ENCODE measurements at regions not wholly inside any gene's neighbourhood (a gene's known extent, or its start where the extent isn't known, plus 50 kb on each side); places are given as distances from the start of the nearest gene placed in this dataset.

DNA sequence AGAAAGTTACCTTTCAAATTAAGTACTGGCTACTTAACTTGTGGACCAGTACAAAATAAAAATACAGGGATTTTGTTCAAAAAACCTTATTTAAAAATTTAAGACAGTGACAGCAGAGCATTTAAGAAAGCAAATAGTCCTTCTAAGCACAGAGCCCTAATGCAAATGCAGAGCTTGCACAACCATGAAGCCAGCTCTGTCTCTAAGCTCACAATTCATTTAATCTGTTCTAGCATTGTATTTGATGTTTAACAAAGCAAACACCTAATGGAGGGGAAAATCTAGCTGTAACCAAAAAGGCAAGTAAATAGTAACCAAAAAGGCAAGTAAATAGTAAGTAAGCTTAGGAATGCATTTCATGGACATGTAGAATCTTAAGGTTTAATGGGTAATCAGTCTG lies 138.7 kb upstream of the GHR start:
- no peak overlapping the region for H3K27ac ChIP-seq
- intact Hi-C loops (cut with DNase I): no loop called here
- H3K27me3 ChIP-seq: no peaks in the 10 kb centered on the region
- no peaks in the 10 kb centered on the region for H3K36me3 ChIP-seq (replicated peaks in 1 of 2)
- H3K4me3 ChIP-seq: no peak overlapping the region
- no peak for TF ChIP-seq POLR2A (IDR thresholded peaks at IDR 0.05)
- TF ChIP-seq, protein P1, sequence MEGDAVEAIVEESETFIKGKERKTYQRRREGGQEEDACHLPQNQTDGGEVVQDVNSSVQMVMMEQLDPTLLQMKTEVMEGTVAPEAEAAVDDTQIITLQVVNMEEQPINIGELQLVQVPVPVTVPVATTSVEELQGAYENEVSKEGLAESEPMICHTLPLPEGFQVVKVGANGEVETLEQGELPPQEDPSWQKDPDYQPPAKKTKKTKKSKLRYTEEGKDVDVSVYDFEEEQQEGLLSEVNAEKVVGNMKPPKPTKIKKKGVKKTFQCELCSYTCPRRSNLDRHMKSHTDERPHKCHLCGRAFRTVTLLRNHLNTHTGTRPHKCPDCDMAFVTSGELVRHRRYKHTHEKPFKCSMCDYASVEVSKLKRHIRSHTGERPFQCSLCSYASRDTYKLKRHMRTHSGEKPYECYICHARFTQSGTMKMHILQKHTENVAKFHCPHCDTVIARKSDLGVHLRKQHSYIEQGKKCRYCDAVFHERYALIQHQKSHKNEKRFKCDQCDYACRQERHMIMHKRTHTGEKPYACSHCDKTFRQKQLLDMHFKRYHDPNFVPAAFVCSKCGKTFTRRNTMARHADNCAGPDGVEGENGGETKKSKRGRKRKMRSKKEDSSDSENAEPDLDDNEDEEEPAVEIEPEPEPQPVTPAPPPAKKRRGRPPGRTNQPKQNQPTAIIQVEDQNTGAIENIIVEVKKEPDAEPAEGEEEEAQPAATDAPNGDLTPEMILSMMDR (IDR thresholded peaks at IDR 0.05): no peak
- H3K4me1 ChIP-seq (replicated peaks in 1 of 2): no peaks in the 10 kb centered on the region
- no peak for DNase-seq
- H3K9me3 ChIP-seq (replicated peaks in 1 of 3): no peaks in the 10 kb centered on the region

DNA sequence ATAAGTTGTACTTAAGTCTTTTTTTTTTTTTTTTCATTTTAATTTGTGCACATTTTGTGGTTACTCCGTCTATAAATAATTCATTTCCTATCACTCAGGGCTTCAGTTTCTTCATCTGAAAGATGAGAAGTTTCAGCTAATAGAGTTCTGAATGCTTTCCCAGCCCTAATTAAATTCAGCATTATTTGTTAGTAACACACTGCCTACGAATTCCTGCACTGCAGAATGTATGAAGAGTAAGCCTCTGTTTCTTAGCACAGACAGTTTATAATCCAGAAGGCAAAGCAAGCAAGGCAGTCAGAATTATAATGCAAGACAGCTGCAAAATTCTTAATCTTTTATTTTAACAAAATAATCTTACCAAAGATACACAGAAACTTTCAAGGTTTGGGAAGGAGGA lies 138.0 kb upstream of the GHR start:
- intact Hi-C loops (cut with DNase I): no loop called here
- WGBS, 4 donors: 52 to 68% (median 53%) methylated on average over 2 of the region's 2 CpGs
- no peaks in the 10 kb centered on the region for H3K4me1 ChIP-seq (replicated peaks in 1 of 2)
- no peaks in the 10 kb centered on the region for H3K36me3 ChIP-seq (replicated peaks in 1 of 2)
- no peak overlapping the region for H3K27ac ChIP-seq
- no peaks in the 10 kb centered on the region for H3K9me3 ChIP-seq (replicated peaks in 1 of 3)
- TF ChIP-seq, protein P1 (IDR thresholded peaks at IDR 0.05): no peak
- TF ChIP-seq POLR2A (IDR thresholded peaks at IDR 0.05): no peak
- H3K4me3 ChIP-seq: no peak overlapping the region
- no peaks in the 10 kb centered on the region for H3K27me3 ChIP-seq
- no peak for DNase-seq

DNA sequence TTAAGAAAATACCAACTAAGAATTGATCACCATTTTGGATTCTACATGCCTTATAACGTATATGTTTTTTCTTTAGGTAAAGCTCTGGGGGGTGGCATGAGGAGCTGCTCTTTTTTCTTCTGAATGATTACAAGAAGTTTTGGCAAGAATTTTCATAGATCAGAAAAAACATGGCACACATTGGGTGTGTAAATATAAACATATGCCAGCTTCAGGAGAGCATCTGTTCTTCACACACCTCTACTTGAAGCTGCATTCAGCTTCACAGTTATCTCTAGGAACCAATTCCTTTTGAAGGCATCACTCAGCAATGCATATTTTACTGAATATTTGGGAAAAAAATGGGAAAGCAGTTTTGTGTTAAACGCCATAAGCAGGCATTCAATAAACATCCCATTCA lies 122.7 kb upstream of the GHR start:
- intact Hi-C loops (cut with DNase I): no loop called here
- TF ChIP-seq, protein P1 (IDR thresholded peaks at IDR 0.05): no peak
- no peak for TF ChIP-seq POLR2A (IDR thresholded peaks at IDR 0.05)
- no peak overlapping the region for H3K4me3 ChIP-seq
- H3K4me1 ChIP-seq (replicated peaks in 1 of 2): no peaks in the 10 kb centered on the region
- DNase-seq: no peak
- no peaks in the 10 kb centered on the region for H3K36me3 ChIP-seq (replicated peaks in 1 of 2)
- no peaks in the 10 kb centered on the region for H3K9me3 ChIP-seq (replicated peaks in 1 of 3)
- 83 to 91% (median 87%) methylated on average over 2 of the region's 2 CpGs for WGBS, 4 donors
- no peaks in the 10 kb centered on the region for H3K27me3 ChIP-seq
- no peak overlapping the region for H3K27ac ChIP-seq

DNA sequence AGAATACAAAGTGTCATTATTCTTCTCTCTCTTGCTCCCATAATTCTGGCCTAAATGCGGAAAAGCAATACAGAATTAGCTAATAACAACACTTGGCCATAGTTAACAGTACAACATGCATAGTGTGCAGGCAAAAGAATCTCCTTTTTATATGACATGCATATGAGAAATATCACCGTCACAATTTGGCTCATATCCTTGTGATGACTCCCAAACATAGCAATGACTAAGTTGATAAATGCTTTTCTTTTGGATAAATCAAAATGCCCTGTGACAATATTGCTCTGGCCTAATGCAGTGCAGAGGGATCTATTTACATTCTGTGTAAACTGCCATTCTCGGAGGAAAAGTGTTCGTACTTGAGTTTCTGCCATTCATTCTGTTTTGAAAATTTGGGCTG lies 121.9 kb upstream of the GHR start:
- WGBS, 4 donors: 61 to 78% (median 68%) methylated on average over 4 of the region's 4 CpGs
- Histone ChIP-seq H3K27me3 (no peaks in the 10 kb centered on the region), H3K4me3 (no peak overlapping the region), H3K4me1 (replicated peaks in 1 of 2) (no peaks in the 10 kb centered on the region), H3K27ac (no peak overlapping the region), H3K9me3 (replicated peaks in 1 of 3) (no peaks in the 10 kb centered on the region), H3K36me3 (replicated peaks in 1 of 2) (no peaks in the 10 kb centered on the region)
- no peak for DNase-seq
- intact Hi-C loops (cut with DNase I): no loop called here
- TF ChIP-seq POLR2A (IDR thresholded peaks at IDR 0.05): no peak
- TF ChIP-seq, protein P1 (IDR thresholded peaks at IDR 0.05): no peak
